ENCODE measurements at regions not wholly inside any gene's neighbourhood (a gene's known extent, or its start where the extent isn't known, plus 50 kb on each side); places are given as distances from the start of the nearest gene placed in this dataset.

DNA sequence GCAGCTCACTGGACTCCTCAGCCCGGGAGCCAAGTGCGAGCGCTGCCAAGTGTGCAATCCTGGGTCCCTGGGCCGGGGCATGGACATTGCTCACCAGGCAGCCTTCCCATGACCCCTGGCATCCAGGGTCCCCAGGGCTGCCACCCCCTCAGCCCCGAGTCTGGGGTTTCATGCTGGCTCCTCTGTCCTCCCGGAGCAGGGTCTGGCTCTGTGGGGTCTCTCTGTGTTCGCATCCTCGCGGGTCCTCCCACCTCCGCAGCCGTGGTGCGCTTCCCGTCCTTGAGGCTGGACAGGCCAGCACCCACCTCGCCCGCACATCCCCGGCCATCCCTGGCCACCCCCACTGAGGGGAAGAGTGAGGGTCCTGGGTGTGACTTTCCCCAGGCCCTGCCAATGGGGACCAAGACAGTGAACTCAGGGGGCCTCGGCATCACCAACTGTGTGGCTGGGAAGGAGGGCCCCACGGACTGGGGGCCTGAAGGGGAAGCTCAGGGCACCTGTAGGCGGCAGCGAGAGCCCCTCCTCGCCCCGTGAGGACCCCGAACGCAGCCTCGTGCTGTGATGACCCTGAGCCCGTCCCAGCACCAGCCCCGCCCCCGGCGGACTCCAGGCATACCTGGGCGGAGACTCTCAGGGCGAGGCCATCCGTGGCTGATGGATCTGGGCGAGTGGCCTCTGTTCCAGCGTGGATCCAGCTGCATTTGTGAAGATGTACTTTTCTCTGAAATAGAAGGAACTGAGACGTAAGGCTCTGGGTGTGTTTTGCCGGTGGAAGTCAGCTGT is 50.3 kb upstream of the CFAP46 start:
- intact Hi-C loops (cut with DNase I, micrococcal nuclease), result no loop called here
- no peaks in the 10 kb centered on the region for H3K36me3 Mint-ChIP-seq (ENCODE audit: low read depth)
- DNase-seq, result no peak
- Histone ChIP-seq H3K36me3 (ENCODE audit: insufficient read depth, low read length) (no peaks in the 10 kb centered on the region), H3K27ac (ENCODE audit: low read depth in 1 of 2, low read length in 2 of 2) (no peak overlapping the region), H3K4me1 (ENCODE audit: insufficient read depth, low read length) (no peaks in the 10 kb centered on the region), H3K4me3 (ENCODE audit: low read length) (no peak overlapping the region), H3K27me3 (ENCODE audit: control insufficient read depth in 1 of 2, insufficient read depth in 2 of 2, low read length in 2 of 2) (no peaks in the 10 kb centered on the region), H3K9me3 (ENCODE audit: control insufficient read depth in 1 of 2, insufficient read depth in 1 of 2, low read length in 2 of 2) (no peaks in the 10 kb centered on the region)
- H3K4me1 Mint-ChIP-seq (ENCODE audit: low read depth), result no peaks in the 10 kb centered on the region
- H3K9me3 Mint-ChIP-seq, result no peaks in the 10 kb centered on the region
- POLR2A ChIA-PET, result no interaction called here
- H3K4me3 Mint-ChIP-seq, result no peak overlapping the region
- TF ChIP-seq, protein P1, sequence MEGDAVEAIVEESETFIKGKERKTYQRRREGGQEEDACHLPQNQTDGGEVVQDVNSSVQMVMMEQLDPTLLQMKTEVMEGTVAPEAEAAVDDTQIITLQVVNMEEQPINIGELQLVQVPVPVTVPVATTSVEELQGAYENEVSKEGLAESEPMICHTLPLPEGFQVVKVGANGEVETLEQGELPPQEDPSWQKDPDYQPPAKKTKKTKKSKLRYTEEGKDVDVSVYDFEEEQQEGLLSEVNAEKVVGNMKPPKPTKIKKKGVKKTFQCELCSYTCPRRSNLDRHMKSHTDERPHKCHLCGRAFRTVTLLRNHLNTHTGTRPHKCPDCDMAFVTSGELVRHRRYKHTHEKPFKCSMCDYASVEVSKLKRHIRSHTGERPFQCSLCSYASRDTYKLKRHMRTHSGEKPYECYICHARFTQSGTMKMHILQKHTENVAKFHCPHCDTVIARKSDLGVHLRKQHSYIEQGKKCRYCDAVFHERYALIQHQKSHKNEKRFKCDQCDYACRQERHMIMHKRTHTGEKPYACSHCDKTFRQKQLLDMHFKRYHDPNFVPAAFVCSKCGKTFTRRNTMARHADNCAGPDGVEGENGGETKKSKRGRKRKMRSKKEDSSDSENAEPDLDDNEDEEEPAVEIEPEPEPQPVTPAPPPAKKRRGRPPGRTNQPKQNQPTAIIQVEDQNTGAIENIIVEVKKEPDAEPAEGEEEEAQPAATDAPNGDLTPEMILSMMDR (IDR thresholded peaks at IDR 0.05), result no peak
- CTCF ChIA-PET, result no interaction called here
- no peaks in the 10 kb centered on the region for H3K27me3 Mint-ChIP-seq
- no peak overlapping the region for H3K27ac Mint-ChIP-seq
- no peak for ATAC-seq (ENCODE audit: poor library complexity)

Measured in CD4-positive, alpha-beta T cell (primary cell).